Endothelial cell of umbilical vein (primary cell): ENCODE measurements at regions not wholly inside any gene's neighbourhood (a gene's known extent, or its start where the extent isn't known, plus 50 kb on each side); places are given as distances from the start of the nearest gene placed in this dataset.

ENCODE experiments used
- EZH2 ChIP-seq: IDR thresholded peaks from 2 replicates; pipeline ENCODE4 v1.6.1; 2012; ENCODE audit warnings: borderline replicate concordance, low read depth, mild to moderate bottlenecking, moderate library complexity, low read length, inconsistent platforms; ENCODE audit not compliant: severe bottlenecking
- FOS ChIP-seq: IDR thresholded peaks from 2 replicates; pipeline ENCODE4 v1.6.1; 2011; ENCODE audit warnings: mild to moderate bottlenecking, low read length, moderate library complexity, borderline replicate concordance; ENCODE audit not compliant: insufficient read depth
- POLR2A ChIP-seq: IDR thresholded peaks from 2 replicates; pipeline ENCODE4 v1.6.1; 2012; ENCODE audit warnings: low read depth, mild to moderate bottlenecking, control low read depth, low read length
- POLR2AphosphoS5 ChIP-seq: IDR thresholded peaks from 2 replicates; pipeline ENCODE4 v1.6.1; 2012; ENCODE audit warnings: low read depth, mild to moderate bottlenecking, control low read depth, low read length, moderate library complexity; ENCODE audit not compliant: insufficient read depth
- TF ChIP-seq, protein P1 (sequence below), 2 donors: IDR thresholded peaks; 1 replicate in 1 of 2; 2 replicates in 1 of 2; pipeline ENCODE4 v1.5.1; 2011; ENCODE audit warnings: low read length in 2 of 2, mild to moderate bottlenecking in 2 of 2, moderate library complexity in 2 of 2, control low read depth in 1 of 2, inconsistent platforms in 1 of 2, low read depth in 1 of 2; ENCODE audit not compliant: insufficient read depth in 1 of 2; ENCODE audit errors: extremely low read depth in 1 of 2

- TF ChIP-seq POLR2AphosphoS5: no peak
- TF ChIP-seq, protein P1, sequence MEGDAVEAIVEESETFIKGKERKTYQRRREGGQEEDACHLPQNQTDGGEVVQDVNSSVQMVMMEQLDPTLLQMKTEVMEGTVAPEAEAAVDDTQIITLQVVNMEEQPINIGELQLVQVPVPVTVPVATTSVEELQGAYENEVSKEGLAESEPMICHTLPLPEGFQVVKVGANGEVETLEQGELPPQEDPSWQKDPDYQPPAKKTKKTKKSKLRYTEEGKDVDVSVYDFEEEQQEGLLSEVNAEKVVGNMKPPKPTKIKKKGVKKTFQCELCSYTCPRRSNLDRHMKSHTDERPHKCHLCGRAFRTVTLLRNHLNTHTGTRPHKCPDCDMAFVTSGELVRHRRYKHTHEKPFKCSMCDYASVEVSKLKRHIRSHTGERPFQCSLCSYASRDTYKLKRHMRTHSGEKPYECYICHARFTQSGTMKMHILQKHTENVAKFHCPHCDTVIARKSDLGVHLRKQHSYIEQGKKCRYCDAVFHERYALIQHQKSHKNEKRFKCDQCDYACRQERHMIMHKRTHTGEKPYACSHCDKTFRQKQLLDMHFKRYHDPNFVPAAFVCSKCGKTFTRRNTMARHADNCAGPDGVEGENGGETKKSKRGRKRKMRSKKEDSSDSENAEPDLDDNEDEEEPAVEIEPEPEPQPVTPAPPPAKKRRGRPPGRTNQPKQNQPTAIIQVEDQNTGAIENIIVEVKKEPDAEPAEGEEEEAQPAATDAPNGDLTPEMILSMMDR (IDR thresholded peaks at IDR 0.05; ENCODE audit: extremely low read depth in 1 of 2, insufficient read depth in 1 of 2, low read depth in 1 of 2, low read length in 2 of 2): no peak
- TF ChIP-seq FOS: no peak
- no peak for TF ChIP-seq POLR2A
- no peak for TF ChIP-seq EZH2
Measured at GRCh38 chr15:47337836-47338235, 379.5 kb upstream of the SEMA6D start.
